Skin epidermis (tissue), 12 donors: ENCODE measurements at regions not wholly inside any gene's neighbourhood (a gene's known extent, or its start where the extent isn't known, plus 50 kb on each side); places are given as distances from the start of the nearest gene placed in this dataset.
"Not testable (repeated sequence)": the region's sequence is repeated elsewhere in the genome, so short reads cannot be mapped to it uniquely, and the experiment has no call there.

Experiments used
- H3K27ac ChIP-seq, 21 experiments: fragments of 200-600 bp; sonication (generic) in 11 of 21; one replicate each; pipeline ENCODE4 v1.5.0; 2020; ENCODE audit warnings: mild to moderate bottlenecking in 3 of 21, inconsistent platforms in 2 of 21, moderate library complexity in 2 of 21
- H3K4me3 ChIP-seq, 7 experiments: fragments of 200-600 bp; sonication (generic) in 2 of 7; one replicate each; pipeline ENCODE4 v1.5.0; 2020; ENCODE audit warnings: inconsistent platforms in 2 of 7, mild to moderate bottlenecking in 2 of 7, moderate library complexity in 1 of 7

GRCh38 chr2:57443086-57443485, 603.5 kb upstream of the VRK2 start:
- peak overlapping the region in 4 of 21 experiments; percentile 1 to 46 (median 27) for H3K27ac ChIP-seq
- H3K4me3 ChIP-seq = no peak overlapping the region

DNA sequence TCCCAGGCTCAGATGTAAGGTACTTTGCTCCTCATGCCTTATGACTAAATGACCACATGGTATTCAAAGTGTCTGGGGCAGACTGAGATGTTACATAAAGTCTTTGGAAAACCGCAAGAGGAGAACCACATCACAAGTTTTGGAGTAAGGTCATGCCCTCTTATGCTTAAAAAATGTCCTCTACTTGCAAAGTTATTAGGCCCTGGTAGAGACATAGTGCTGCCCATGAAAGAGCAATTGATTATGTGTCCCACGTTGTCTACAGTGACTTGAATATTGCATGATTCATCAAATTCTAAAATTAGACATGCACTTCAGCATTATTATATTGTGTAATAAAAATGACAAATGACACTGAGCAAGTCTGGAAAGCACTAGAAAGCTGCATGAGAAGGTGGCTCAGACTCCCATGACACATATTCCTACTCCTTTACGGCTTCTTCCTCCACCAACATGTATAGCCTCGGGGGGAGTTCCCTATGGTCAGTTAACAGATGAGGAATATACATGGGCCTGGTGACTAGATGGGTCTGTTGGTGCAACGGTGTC, 602.6 kb upstream of the VRK2 start:
- H3K27ac ChIP-seq = peak overlapping the region in 7 of 21 experiments; percentile 42 to 76 (median 65)
- no peak overlapping the region for H3K4me3 ChIP-seq

- Histone ChIP-seq H3K4me3 (no peak overlapping the region), H3K27ac (peak overlapping the region in 7 of 21 experiments; percentile 42 to 76 (median 65))
Observed at GRCh38 chr2:57444752-57445430, 601.7 kb upstream of the VRK2 start.

- Histone ChIP-seq H3K4me3 (no peak overlapping the region), H3K27ac (no peak overlapping the region)
Observed at GRCh38 chr2:57448816-57449215, 597.8 kb upstream of the VRK2 start.

DNA sequence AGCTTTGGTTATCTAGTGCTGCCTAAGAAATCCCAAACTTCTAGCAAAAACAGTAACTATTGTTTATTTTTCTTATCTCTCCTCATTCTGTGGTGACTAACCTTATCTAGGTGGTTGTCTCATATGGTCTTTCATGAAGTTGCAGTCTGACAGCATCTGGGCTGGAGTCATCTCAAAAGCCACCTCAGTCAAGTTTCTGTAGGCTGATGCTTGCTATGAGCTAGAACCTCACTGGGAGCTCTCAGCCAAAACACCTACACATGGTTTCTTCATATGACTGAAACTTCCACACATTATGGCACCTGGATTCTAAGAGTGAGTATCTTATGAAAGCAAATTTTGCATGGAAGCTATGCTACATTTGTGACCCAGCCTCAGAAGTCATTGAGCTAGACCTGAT, 596.4 kb upstream of the VRK2 start:
- Histone ChIP-seq H3K27ac (no peak overlapping the region), H3K4me3 (no peak overlapping the region)

GRCh38 chr2:57452634-57453033, 594.0 kb upstream of the VRK2 start:
- Histone ChIP-seq H3K27ac (no peak overlapping the region), H3K4me3 (no peak overlapping the region)

DNA sequence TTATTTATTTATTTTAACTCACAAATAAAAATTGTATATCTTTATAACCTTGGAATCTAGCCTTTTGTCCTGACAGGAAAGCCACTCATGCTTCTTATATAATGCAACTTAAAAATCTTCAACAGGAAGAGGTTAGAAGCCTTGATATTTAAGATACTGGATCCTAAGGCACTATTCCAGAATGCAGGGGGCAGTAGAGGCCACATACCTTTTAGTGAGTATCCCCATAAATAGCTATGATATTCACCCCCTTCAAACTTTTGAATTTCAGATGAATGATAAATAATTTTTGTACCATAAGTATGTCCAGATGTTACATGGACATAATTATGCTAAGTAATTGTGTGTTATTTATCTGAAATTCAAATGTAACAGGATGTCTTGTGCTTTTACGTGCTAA, 592.7 kb upstream of the VRK2 start:
- Histone ChIP-seq H3K4me3 (no peak overlapping the region), H3K27ac (no peak overlapping the region)

GRCh38 chr2:57460396-57461276, 586.0 kb upstream of the VRK2 start:
- Histone ChIP-seq H3K4me3 (no peak overlapping the region), H3K27ac (no peak overlapping the region)

- Histone ChIP-seq H3K4me3 (no peak overlapping the region), H3K27ac (no peak overlapping the region)
Observed at GRCh38 chr2:57461624-57462023, 585.0 kb upstream of the VRK2 start.

DNA sequence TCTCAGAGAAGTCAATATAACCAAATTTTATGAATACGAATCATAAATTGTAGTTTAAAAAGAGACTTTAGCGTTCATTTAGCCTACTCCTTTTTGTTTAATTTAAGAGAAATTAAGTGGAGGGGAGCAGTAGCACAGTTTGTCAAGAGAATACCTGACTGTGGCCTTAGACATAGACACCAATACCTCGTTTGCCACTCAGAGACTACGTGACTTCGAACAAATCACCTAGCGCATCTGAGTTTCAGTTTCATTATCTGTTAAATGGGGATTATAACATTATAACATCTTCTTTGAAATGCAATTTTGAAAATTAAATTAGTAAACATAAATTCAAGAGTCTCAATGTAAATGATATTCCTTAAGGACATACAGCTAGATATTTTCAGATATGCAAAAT, 581.5 kb upstream of the VRK2 start:
- H3K4me3 ChIP-seq = no peak overlapping the region

GRCh38 chr2:57465967-57466366, 580.6 kb upstream of the VRK2 start:
- no peak overlapping the region for H3K27ac ChIP-seq
- H3K4me3 ChIP-seq = no peak overlapping the region

More for the DNA sequence above, 581.5 kb upstream of the VRK2 start:
- no peak overlapping the region for H3K27ac ChIP-seq

DNA sequence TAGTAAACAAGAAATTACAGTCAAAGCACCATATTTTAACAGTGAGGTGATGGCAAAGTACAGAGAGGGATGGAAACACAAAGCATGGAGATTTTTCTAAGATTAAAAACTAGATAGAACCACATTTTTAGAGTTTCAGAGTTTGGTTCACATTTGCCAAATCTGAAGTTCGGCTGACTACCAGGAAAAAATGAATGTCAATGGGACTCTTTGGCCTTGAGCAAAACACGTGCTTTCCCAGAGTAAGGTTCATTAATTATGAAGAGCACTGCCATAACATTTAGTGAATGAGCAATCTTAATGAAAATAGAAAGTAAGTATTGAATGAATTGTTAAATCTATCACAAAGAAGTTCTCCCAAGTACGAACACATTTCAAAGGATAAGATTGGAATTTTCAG, 571.2 kb upstream of the VRK2 start:
- H3K27ac ChIP-seq = no peak overlapping the region
- no peak overlapping the region for H3K4me3 ChIP-seq

DNA sequence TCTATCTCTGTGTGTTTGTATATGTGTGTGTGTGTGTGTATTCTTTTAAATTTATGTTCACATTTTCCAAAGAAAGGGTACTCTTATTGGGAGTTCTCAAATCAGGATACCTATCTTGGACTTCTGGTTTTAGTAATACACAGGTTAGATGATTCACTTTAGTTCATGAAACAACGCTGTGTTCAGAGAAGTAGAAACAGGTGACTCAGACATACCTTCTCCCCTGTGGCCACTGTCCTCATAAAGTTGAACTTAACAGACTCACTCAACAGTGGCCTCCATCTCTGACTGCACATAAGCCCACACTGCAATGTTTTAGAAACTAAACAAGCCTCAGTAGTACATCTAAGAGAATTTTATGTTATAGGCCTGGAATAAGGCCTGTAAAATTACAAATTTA, 566.6 kb upstream of the VRK2 start:
- no peak overlapping the region for H3K4me3 ChIP-seq
- H3K27ac ChIP-seq = no peak overlapping the region

GRCh38 chr2:57488061-57488460, 558.5 kb upstream of the VRK2 start:
- H3K4me3 ChIP-seq = no peak overlapping the region
- H3K27ac ChIP-seq = no peak overlapping the region

DNA sequence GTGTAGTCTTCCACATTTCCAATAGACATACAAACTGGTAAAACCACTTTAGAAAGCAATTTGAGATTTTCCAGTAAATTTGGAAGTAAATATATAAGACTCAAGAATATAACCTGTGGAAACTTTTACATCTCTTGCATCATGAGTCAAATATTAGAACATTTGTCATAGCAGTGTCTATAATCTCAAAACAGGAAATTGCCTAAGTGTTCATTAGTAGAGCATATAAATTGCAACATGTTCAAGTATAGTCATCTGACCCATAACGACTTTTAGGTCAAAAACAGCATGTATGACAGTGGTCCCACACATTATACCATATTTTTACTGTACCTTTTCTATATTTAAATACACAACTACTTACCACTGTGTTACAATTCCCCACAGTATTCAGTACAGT, 555.9 kb upstream of the VRK2 start:
- Histone ChIP-seq H3K27ac (no peak overlapping the region), H3K4me3 (no peak overlapping the region)

GRCh38 chr2:57491213-57491612, 555.4 kb upstream of the VRK2 start:
- Histone ChIP-seq H3K4me3 (no peak overlapping the region), H3K27ac (no peak overlapping the region)

- H3K27ac ChIP-seq, H3K4me3 ChIP-seq: not testable (repeated sequence)
Observed at GRCh38 chr2:57493966-57494365, 552.6 kb upstream of the VRK2 start.

- Histone ChIP-seq H3K4me3 (no peak overlapping the region), H3K27ac (no peak overlapping the region)
Observed at GRCh38 chr2:57497489-57498096, 549.0 kb upstream of the VRK2 start.

DNA sequence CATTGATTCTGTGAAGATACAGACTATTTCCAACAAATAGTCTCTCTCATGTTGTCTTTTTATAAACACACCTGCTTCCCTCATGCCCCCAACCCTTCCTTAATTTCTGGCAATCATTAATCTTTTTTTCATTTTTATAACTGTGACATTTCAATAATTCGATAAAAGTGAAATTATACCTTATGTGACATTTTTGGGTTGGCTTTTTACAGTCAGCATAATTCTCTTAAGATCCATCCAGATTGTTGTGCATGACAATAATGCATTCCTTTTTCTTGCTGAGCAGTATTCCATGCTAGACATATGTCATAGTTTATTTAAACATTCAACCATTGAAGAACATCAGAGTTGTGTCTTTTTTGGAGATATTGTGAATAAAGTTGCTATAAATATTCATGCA, 541.8 kb upstream of the VRK2 start:
- Histone ChIP-seq H3K4me3 (no peak overlapping the region), H3K27ac (no peak overlapping the region)

DNA sequence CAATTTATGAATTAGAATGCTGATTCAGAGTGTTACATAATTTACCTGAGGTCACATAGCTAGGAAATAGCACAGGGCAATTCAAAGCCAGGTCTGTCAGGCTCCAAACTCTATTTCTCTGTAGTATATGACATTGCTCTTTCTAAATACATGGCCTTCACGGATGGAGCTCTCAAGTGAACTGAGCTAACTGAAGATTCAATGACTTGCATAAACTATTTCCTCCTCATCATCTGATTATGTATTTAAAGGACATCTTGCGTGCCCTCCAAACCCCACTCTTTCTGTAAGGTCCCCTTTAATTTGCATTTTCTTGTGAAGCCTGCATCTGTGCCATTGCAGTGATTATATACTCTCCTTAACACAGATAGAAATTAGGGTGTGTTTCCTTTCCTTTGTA, 537.4 kb upstream of the VRK2 start:
- Histone ChIP-seq H3K4me3 (no peak overlapping the region), H3K27ac (no peak overlapping the region)

- H3K27ac ChIP-seq = no peak overlapping the region
- no peak overlapping the region for H3K4me3 ChIP-seq
Observed at GRCh38 chr2:57510704-57511103, 535.9 kb upstream of the VRK2 start.
